NB4 (cell line): ENCODE measurements at regions not wholly inside any gene's neighbourhood (a gene's known extent, or its start where the extent isn't known, plus 50 kb on each side); places are given as distances from the start of the nearest gene placed in this dataset.

Experiments
- CTCF ChIP-seq: IDR thresholded peaks from one replicate; pipeline ENCODE4 v1.5.1; 2012; ENCODE audit warnings: low read depth, low read length
- MAX ChIP-seq: IDR thresholded peaks from 2 replicates; pipeline ENCODE4 v1.6.1; 2011; ENCODE audit warnings: low read depth, low read length

GRCh38 chr1:60130703-60131102 lies 57.1 kb upstream of the C1orf87 start:
- TF ChIP-seq CTCF = no peak
- TF ChIP-seq MAX = no peak
